Right lung (tissue), 2 donors: ENCODE measurements at regions not wholly inside any gene's neighbourhood (a gene's known extent, or its start where the extent isn't known, plus 50 kb on each side); places are given as distances from the start of the nearest gene placed in this dataset.
"Not testable (repeated sequence)": the region's sequence is repeated elsewhere in the genome, so short reads cannot be mapped to it uniquely, and the experiment has no call there.

Source experiments
- DNase-seq, 2 donors: peaks; one replicate each; pipeline ENCODE4 v3.0.0-alpha.2; 2013

DNA sequence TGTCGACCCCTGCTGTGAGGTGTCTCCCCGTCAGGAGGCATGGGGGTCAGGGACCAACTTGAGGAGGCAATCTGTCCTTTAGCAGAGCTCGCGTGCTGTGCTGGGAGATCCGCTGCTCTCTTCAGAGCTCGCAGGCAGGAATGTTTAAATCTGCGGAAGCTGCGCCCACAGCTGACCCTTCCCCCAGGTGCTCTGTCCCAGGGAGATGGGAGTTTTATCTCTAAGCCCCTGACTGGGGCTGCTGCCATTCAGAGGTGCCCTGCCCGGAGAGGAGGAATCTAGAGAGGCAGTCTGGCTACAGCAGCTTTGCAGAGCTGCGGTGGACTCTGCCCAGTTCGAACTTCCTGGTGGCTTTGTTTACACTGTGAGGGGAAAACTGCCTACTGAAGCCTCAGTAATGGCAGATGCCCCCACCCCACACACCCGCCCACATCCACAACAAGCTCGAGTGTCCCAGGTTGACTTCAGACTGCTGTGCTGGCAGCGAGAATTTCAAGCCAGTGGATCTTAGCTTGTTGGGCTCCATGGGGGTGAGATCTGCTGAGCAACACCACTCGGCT, 133.1 kb downstream of the CENPC start:
- not testable (repeated sequence) for DNase-seq

DNA sequence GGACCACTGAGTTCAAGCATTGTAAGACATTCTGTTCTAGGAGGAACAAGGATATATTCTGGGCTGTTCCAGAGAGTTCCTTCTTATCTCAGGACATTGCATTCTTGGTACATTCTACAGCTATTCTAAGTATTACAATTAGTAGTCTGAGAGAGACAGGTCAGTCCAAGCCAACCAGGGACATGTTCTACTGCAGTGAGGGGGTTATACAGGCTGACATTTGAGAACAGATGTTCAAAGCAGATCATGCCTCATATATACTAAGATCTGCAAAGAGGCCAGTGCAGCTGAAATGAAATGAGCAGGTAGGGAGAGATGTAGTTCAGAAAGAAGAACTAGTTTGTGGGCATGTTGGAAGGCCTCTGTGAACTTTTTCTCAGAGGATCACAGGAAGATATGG, 142.0 kb downstream of the CENPC start:
- DNase-seq = no peak

- no peak for DNase-seq
Observed at GRCh38 chr4:67401902-67402301, 143.4 kb downstream of the CENPC start.

GRCh38 chr4:67397931-67398330, 147.4 kb downstream of the CENPC start:
- no peak for DNase-seq

DNA sequence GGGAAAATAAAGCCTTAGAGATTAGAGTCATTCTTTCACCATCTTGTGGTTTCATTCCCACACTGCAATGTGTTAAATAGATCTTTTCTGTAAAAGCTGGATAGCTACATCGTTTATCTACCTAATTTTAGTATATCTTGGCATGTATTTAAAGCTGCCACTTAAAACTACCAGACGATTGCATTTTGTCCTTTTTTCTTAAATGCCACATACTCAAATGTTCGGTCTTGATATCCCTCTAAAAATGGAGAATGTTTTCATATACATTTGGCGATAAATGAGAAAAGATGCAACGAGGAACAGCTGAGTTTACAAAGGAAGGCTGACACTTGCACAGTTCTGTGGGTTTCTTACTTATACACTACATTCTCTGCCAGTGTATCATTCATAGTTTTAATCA, 148.3 kb downstream of the CENPC start:
- DNase-seq = no peak

DNA sequence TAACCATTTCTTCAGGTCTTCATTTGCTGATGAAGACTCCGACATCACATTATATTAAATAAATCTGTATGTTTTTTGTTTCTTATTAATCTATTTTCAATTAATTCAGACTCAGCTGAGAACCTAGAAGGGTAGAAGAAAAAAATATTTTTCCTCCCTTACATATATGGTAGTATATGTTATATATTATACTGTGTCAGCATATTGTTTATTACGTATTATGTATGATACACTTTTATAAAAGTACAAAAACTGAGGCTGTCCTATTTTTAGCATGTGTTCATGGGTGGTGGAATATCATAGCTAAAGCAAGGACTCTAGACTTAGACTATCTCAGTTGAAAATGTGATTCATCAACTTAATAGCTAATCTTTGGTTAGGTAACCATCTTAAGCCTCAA, 149.3 kb downstream of the CENPC start:
- DNase-seq = no peak

GRCh38 chr4:67394879-67395278, 150.4 kb downstream of the CENPC start:
- DNase-seq = no peak

DNA sequence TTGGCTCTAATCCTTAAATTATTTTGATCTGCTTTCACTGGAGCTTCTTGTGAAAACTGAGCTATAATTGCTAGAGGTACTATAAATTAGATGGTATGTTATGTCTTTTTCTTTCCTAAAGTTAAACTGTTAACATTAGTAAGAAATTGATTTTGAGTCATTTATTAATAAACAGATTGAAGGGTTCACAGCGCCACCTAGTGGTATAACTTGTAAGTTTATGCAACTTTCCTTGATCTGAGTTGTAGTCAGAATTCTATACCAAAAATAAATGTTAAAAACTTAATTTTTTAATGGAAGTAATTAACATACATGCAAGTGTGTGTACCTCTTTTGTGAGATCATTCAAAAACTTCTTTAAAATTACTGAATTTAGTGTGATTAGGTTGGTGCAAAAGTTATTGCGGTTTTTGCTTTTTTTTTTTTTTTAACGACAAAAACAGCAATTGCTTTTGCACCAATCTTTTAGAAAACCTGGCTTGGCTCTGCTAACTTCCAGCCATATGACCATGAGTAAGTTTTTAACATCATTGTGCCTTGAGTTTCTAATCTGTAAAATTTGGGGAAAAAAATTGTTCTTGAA, 151.5 kb downstream of the CENPC start:
- peak in 1 of 2 donors; percentile 10 for DNase-seq

DNA sequence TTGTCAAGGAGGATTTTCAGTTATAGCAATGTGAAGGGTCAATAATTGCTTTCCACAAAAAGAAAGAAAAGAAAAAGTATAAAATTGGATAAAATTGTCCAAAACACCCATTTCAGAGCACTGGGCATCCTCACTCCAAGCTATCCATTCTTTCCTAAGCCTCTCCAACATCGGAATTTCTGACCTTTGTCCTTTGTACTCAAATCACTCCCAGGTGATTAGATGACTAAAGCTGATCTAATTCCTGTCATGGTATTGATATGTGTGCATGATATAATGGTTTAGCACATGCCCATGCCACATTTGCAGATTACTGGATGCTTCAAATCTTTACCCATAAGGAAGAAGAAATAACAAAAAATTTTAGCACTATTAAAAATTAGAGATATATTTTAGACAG, 152.3 kb downstream of the CENPC start:
- no peak for DNase-seq

GRCh38 chr4:67381406-67381804, 163.9 kb downstream of the CENPC start:
- DNase-seq = not testable (repeated sequence)

DNA sequence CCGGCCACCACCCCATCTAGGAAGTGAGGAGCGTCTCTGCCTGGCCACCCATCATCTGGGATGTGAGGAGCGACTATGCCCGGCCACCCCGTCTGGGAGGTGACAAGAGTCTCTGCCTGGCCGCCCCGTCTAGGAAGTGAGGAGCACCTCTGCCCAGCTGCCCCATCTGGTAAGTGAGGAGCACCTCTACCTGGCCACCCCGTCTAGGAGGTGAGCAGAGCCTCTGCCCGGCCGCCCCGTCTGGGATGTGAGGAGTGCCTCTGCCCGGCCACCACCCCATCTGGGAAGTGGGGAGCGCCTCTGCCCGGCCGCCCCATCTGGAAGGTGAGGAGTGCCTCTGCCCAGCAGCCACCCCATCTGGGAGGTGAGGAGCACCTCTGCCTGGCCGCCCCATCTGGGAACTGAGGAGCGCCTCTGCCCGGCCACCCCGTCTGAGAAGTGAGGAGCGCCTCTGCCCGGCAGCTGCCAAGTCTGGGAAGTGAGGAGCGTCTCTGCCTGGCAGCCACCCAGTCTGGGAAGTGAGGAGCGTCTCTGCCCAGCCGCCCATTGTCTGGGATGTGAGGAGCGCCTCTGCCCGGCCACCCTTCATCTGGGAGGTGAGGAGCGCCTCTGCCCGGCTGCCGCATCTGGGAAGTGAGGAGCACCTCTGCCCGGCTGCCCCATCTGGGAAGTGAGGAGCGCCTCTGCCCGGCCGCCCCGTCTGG, 164.4 kb downstream of the CENPC start:
- DNase-seq = not testable (repeated sequence)

- no peak for DNase-seq
Observed at GRCh38 chr4:67380154-67380553, 165.1 kb downstream of the CENPC start.

DNA sequence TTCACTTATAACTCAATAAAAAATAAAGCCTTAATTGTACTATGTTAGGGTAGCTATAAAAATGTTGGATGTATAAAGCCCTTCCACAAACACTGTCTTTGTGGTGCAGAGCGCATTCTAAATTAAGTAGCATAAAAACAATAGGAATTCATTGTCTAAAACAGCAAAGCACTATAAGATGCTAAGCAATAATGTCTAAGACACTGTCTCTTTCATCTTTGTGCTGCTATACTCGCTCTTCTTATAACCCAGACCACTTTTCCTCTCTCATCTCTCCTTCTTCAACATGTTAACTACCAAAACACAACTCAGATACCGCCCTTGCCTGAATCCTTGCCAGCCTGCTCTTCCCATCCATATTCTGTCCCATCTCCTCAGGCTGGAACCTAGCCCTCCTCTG, 170.0 kb downstream of the CENPC start:
- no peak for DNase-seq

DNA sequence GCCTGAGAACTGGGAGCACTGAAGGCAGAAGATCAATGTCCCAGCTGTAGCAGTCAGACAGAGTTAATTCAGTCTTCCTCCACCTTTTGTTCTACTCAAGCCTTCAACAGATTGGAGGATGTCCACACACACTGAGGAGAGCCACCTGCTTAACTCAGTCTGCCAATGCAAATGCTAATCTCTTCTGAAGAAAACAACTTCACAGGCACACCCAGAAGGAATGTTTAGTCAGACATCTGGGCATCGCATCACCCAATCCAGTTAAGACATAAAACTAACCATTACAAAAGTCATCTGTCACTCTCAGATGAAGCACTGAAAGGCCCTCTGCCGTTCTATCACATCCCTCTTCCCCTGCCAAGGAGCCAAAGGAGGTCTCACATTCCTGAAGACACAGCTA, 173.7 kb downstream of the CENPC start:
- no peak for DNase-seq

DNA sequence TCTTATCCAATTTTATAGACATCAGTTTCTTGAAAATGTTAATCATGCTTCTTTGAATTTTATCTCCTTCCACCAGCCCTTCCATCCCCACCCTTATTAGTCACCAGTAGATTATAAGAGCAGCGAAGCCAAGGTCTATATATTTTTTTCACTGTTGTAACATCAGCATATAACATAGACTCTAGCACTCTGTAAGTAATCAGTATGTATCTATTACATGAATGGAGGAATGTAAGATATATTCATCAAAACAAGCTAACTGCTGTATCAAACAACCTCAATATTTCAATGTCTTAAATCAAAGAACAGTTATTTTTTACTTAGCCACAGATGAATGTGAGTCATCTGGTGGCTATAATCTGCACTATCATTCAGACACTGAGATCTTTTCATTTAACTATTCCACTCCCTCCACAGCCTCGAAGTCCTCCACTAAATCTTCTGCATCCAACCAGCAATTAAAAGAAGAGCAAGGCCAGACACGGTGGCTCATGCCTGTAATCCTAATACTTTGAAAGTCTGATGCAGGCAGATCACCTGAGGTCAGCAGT, 178.9 kb downstream of the CENPC start:
- no peak for DNase-seq

DNA sequence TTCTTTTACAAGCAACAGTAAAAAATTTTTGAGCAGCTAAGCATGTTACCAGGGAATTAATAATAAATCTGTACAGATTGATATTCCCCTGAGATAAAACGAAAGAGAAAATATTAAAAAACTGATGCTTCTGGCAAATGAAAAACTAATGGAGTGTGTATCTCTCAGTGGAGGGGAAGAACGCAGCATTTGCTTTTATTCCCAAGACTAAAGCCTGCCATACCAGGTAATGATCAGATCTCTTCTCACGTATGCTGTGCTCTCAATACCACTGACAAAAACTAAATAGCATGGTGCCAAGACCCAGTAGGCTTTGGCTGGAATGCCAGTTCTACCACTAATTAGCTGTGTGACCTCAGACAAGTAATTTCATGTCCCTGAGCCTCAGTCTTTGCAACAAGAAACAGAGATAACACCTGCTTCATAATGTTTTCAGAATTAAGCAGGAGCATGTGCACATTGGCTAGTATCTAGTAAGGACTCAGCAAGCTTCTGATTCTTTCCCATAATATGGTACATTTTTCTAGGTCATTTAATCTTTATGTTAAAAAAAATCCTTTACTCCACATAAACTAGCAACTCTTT, 179.6 kb downstream of the CENPC start:
- no peak for DNase-seq

GRCh38 chr4:67355806-67356205, 189.5 kb downstream of the CENPC start:
- no peak for DNase-seq

DNA sequence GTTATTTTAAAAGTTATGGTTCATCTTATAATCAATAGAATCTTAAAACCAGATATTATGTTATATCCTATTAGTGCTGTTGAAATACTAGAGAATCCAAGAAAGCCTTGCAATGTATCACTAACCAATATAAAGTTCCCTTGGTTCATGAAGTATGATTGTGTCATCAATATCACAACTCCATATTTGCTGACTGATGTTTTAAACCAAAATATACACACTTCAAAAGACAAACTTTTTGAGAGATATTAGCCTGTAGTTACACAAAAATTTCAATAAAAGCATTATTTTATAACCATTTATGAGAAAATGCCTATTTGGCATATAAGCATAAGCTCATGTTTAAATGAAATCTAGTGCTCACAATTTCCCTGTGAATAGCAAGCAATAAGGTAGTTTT, 198.6 kb downstream of the CENPC start:
- no peak for DNase-seq

- DNase-seq = no peak
Observed at GRCh38 chr4:67344594-67345380, 200.5 kb downstream of the CENPC start.

- DNase-seq = no peak
Observed at GRCh38 chr4:67343199-67343598, 202.1 kb downstream of the CENPC start.

GRCh38 chr4:67342291-67342690, 203.0 kb downstream of the CENPC start:
- DNase-seq = no peak

DNA sequence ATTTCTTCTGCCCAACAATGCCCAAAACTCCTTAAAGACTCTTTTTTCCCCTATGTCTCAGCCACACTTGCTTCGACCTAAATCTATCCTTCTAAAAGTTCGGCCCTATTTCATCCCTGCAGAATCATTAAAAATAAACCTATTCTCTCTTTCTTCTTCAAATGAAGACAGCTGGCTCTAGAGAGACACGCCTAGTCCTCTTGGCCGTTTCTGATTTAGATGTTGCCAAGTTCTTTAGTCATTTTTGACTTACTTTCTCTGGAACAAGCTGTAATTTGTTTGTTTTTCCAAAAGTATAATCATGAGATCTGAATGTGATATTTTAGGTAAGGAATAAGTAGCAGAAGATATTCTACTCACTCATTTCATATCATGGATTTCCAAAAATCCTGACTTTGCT, 211.6 kb downstream of the CENPC start:
- DNase-seq = no peak
